ENCODE measurements at regions not wholly inside any gene's neighbourhood (a gene's known extent, or its start where the extent isn't known, plus 50 kb on each side); places are given as distances from the start of the nearest gene placed in this dataset.
A peak's percentile ranks its signal among the peaks of the same experiment; 100 is the strongest.
"Not testable (repeated sequence)": the region's sequence is repeated elsewhere in the genome, so short reads cannot be mapped to it uniquely, and the experiment has no call there.

- H3K36me3 ChIP-seq (ENCODE audit: control insufficient read depth in 2 of 2, insufficient read depth in 2 of 2, low read length in 2 of 2) = no peaks in the 10 kb centered on the region
- H3K27ac ChIP-seq (ENCODE audit: low read depth in 2 of 2, low read length in 2 of 2) = peak overlapping the region; percentile 64 to 84
- peak overlapping the region in 1 of 2 donors; percentile 24 for H3K9ac ChIP-seq (ENCODE audit: low read depth in 1 of 2, low read length in 2 of 2)
- H3K4me3 ChIP-seq (ENCODE audit: low read length in 2 of 2) = no peak overlapping the region
- no peaks in the 10 kb centered on the region for H3K27me3 ChIP-seq (ENCODE audit: control insufficient read depth in 2 of 2, insufficient read depth in 2 of 2, low read length in 2 of 2)
- peaks cover 6% of the 10 kb centered on the region in 2 donors for H3K9me3 ChIP-seq (ENCODE audit: control insufficient read depth in 2 of 2, low read length in 2 of 2)
- H3K4me1 ChIP-seq (ENCODE audit: control insufficient read depth in 2 of 2, insufficient read depth in 2 of 2, low read length in 2 of 2) = peaks cover 10 to 35% of the 10 kb centered on the region in 2 donors
Observed at GRCh38 chr21:41573902-41574690, 66.1 kb upstream of the TMPRSS2 start.

GRCh38 chr21:41571938-41572510 lies 64.1 kb upstream of the TMPRSS2 start:
- peaks cover 14 to 43% of the 10 kb centered on the region in 2 donors for H3K4me1 ChIP-seq (ENCODE audit: control insufficient read depth in 2 of 2, insufficient read depth in 2 of 2, low read length in 2 of 2)
- H3K9me3 ChIP-seq (ENCODE audit: control insufficient read depth in 2 of 2, low read length in 2 of 2) = peaks cover 3 to 4% of the 10 kb centered on the region in 2 donors
- H3K9ac ChIP-seq (ENCODE audit: low read depth in 1 of 2, low read length in 2 of 2) = no peak overlapping the region
- no peaks in the 10 kb centered on the region for H3K27me3 ChIP-seq (ENCODE audit: control insufficient read depth in 2 of 2, insufficient read depth in 2 of 2, low read length in 2 of 2)
- no peak overlapping the region for H3K4me3 ChIP-seq (ENCODE audit: low read length in 2 of 2)
- H3K36me3 ChIP-seq (ENCODE audit: control insufficient read depth in 2 of 2, insufficient read depth in 2 of 2, low read length in 2 of 2) = no peaks in the 10 kb centered on the region
- no peak overlapping the region for H3K27ac ChIP-seq (ENCODE audit: low read depth in 2 of 2, low read length in 2 of 2)

- Histone ChIP-seq H3K4me1 (ENCODE audit: control insufficient read depth in 2 of 2, insufficient read depth in 2 of 2, low read length in 2 of 2) (peaks cover 20 to 52% of the 10 kb centered on the region in 2 donors), H3K27me3 (ENCODE audit: control insufficient read depth in 2 of 2, insufficient read depth in 2 of 2, low read length in 2 of 2) (no peaks in the 10 kb centered on the region), H3K4me3 (ENCODE audit: low read length in 2 of 2) (no peak overlapping the region), H3K9ac (ENCODE audit: low read depth in 1 of 2, low read length in 2 of 2) (no peak overlapping the region), H3K9me3 (ENCODE audit: control insufficient read depth in 2 of 2, low read length in 2 of 2) (peaks cover 3 to 4% of the 10 kb centered on the region in 2 donors), H3K27ac (ENCODE audit: low read depth in 2 of 2, low read length in 2 of 2) (no peak overlapping the region), H3K36me3 (ENCODE audit: control insufficient read depth in 2 of 2, insufficient read depth in 2 of 2, low read length in 2 of 2) (no peaks in the 10 kb centered on the region)
Observed at GRCh38 chr21:41570791-41571355, 62.9 kb upstream of the TMPRSS2 start.

- Histone ChIP-seq H3K36me3 (ENCODE audit: control insufficient read depth in 2 of 2, insufficient read depth in 2 of 2, low read length in 2 of 2) (no peaks in the 10 kb centered on the region), H3K9me3 (ENCODE audit: control insufficient read depth in 2 of 2, low read length in 2 of 2) (peaks cover 3 to 4% of the 10 kb centered on the region in 2 donors), H3K9ac (ENCODE audit: low read depth in 1 of 2, low read length in 2 of 2) (peak overlapping the region in 1 of 2 donors; percentile 50), H3K27me3 (ENCODE audit: control insufficient read depth in 2 of 2, insufficient read depth in 2 of 2, low read length in 2 of 2) (no peaks in the 10 kb centered on the region), H3K4me3 (ENCODE audit: low read length in 2 of 2) (no peak overlapping the region), H3K27ac (ENCODE audit: low read depth in 2 of 2, low read length in 2 of 2) (peak overlapping the region in 1 of 2 donors; percentile 96), H3K4me1 (ENCODE audit: control insufficient read depth in 2 of 2, insufficient read depth in 2 of 2, low read length in 2 of 2) (peaks cover 34 to 53% of the 10 kb centered on the region in 2 donors)
Observed at GRCh38 chr21:41568606-41569385, 60.8 kb upstream of the TMPRSS2 start.

GRCh38 chr21:41567901-41568510 lies 60.0 kb upstream of the TMPRSS2 start:
- H3K9me3 ChIP-seq (ENCODE audit: control insufficient read depth in 2 of 2, low read length in 2 of 2) = peaks cover 3 to 4% of the 10 kb centered on the region in 2 donors
- no peaks in the 10 kb centered on the region for H3K36me3 ChIP-seq (ENCODE audit: control insufficient read depth in 2 of 2, insufficient read depth in 2 of 2, low read length in 2 of 2)
- peak overlapping the region in 1 of 2 donors; percentile 96 for H3K27ac ChIP-seq (ENCODE audit: low read depth in 2 of 2, low read length in 2 of 2)
- H3K27me3 ChIP-seq (ENCODE audit: control insufficient read depth in 2 of 2, insufficient read depth in 2 of 2, low read length in 2 of 2) = no peaks in the 10 kb centered on the region
- no peak overlapping the region for H3K4me3 ChIP-seq (ENCODE audit: low read length in 2 of 2)
- H3K9ac ChIP-seq (ENCODE audit: low read depth in 1 of 2, low read length in 2 of 2) = peak overlapping the region in 1 of 2 donors; percentile 44
- peaks cover 39 to 57% of the 10 kb centered on the region in 2 donors for H3K4me1 ChIP-seq (ENCODE audit: control insufficient read depth in 2 of 2, insufficient read depth in 2 of 2, low read length in 2 of 2)

- H3K4me1 ChIP-seq (ENCODE audit: control insufficient read depth in 2 of 2, insufficient read depth in 2 of 2, low read length in 2 of 2) = peaks cover 46 to 64% of the 10 kb centered on the region in 2 donors
- not testable (repeated sequence) for H3K36me3 ChIP-seq (ENCODE audit: control insufficient read depth in 2 of 2, insufficient read depth in 2 of 2, low read length in 2 of 2); H3K9me3 ChIP-seq (ENCODE audit: control insufficient read depth in 2 of 2, low read length in 2 of 2); H3K9ac ChIP-seq (ENCODE audit: low read depth in 1 of 2, low read length in 2 of 2); H3K4me3 ChIP-seq (ENCODE audit: low read length in 2 of 2); H3K27me3 ChIP-seq (ENCODE audit: control insufficient read depth in 2 of 2, insufficient read depth in 2 of 2, low read length in 2 of 2)
- H3K27ac ChIP-seq (ENCODE audit: low read depth in 2 of 2, low read length in 2 of 2) = peak overlapping the region; percentile 92 to 96
Observed at GRCh38 chr21:41567237-41567636, 59.3 kb upstream of the TMPRSS2 start.

- Histone ChIP-seq H3K4me3 (ENCODE audit: low read length in 2 of 2) (no peak overlapping the region), H3K4me1 (ENCODE audit: control insufficient read depth in 2 of 2, insufficient read depth in 2 of 2, low read length in 2 of 2) (peaks cover 52 to 71% of the 10 kb centered on the region in 2 donors), H3K27me3 (ENCODE audit: control insufficient read depth in 2 of 2, insufficient read depth in 2 of 2, low read length in 2 of 2) (no peaks in the 10 kb centered on the region), H3K27ac (ENCODE audit: low read depth in 2 of 2, low read length in 2 of 2) (peak overlapping the region; percentile 92 to 96), H3K9me3 (ENCODE audit: control insufficient read depth in 2 of 2, low read length in 2 of 2) (no peaks in the 10 kb centered on the region), H3K36me3 (ENCODE audit: control insufficient read depth in 2 of 2, insufficient read depth in 2 of 2, low read length in 2 of 2) (no peaks in the 10 kb centered on the region), H3K9ac (ENCODE audit: low read depth in 1 of 2, low read length in 2 of 2) (peak overlapping the region; percentile 34 to 66)
Observed at GRCh38 chr21:41566500-41567014, 58.6 kb upstream of the TMPRSS2 start.

- Histone ChIP-seq H3K4me3 (ENCODE audit: low read length in 2 of 2) (no peak overlapping the region), H3K27me3 (ENCODE audit: control insufficient read depth in 2 of 2, insufficient read depth in 2 of 2, low read length in 2 of 2) (no peaks in the 10 kb centered on the region), H3K27ac (ENCODE audit: low read depth in 2 of 2, low read length in 2 of 2) (peak overlapping the region; percentile 92 to 96), H3K9me3 (ENCODE audit: control insufficient read depth in 2 of 2, low read length in 2 of 2) (no peaks in the 10 kb centered on the region), H3K36me3 (ENCODE audit: control insufficient read depth in 2 of 2, insufficient read depth in 2 of 2, low read length in 2 of 2) (no peaks in the 10 kb centered on the region), H3K9ac (ENCODE audit: low read depth in 1 of 2, low read length in 2 of 2) (peak overlapping the region in 1 of 2 donors; percentile 50), H3K4me1 (ENCODE audit: control insufficient read depth in 2 of 2, insufficient read depth in 2 of 2, low read length in 2 of 2) (peaks cover 60 to 81% of the 10 kb centered on the region in 2 donors)
Observed at GRCh38 chr21:41565550-41565949, 57.6 kb upstream of the TMPRSS2 start.

GRCh38 chr21:41564871-41565274 lies 56.9 kb upstream of the TMPRSS2 start:
- peak overlapping the region; percentile 92 to 96 for H3K27ac ChIP-seq (ENCODE audit: low read depth in 2 of 2, low read length in 2 of 2)
- H3K4me3 ChIP-seq (ENCODE audit: low read length in 2 of 2) = no peak overlapping the region
- no peaks in the 10 kb centered on the region for H3K36me3 ChIP-seq (ENCODE audit: control insufficient read depth in 2 of 2, insufficient read depth in 2 of 2, low read length in 2 of 2)
- H3K9ac ChIP-seq (ENCODE audit: low read depth in 1 of 2, low read length in 2 of 2) = peak overlapping the region; percentile 47 to 50
- H3K27me3 ChIP-seq (ENCODE audit: control insufficient read depth in 2 of 2, insufficient read depth in 2 of 2, low read length in 2 of 2) = no peaks in the 10 kb centered on the region
- peaks cover 66 to 87% of the 10 kb centered on the region in 2 donors for H3K4me1 ChIP-seq (ENCODE audit: control insufficient read depth in 2 of 2, insufficient read depth in 2 of 2, low read length in 2 of 2)
- H3K9me3 ChIP-seq (ENCODE audit: control insufficient read depth in 2 of 2, low read length in 2 of 2) = no peaks in the 10 kb centered on the region

All from mucosa of rectum (tissue), 2 donors.